Activated CD4-positive, alpha-beta T cell treated with anti-CD3 and anti-CD28 coated beads, Interleukin-2, amount 50 U/mL, for 4 hours (primary cell): ENCODE measurements at regions not wholly inside any gene's neighbourhood (a gene's known extent, or its start where the extent isn't known, plus 50 kb on each side); places are given as distances from the start of the nearest gene placed in this dataset.
"Not testable (repeated sequence)": the region's sequence is repeated elsewhere in the genome, so short reads cannot be mapped to it uniquely, and the experiment has no call there.

ENCODE experiments used
- DNase-seq, 2 experiments: peaks; one replicate each; pipeline ENCODE4 v3.0.0-alpha.2; 2020

GRCh38 chr3:24545887-24546286 lies 51.2 kb upstream of the THRB start:
- no peak for DNase-seq

- DNase-seq = no peak
These were observed 53.6 kb upstream of the THRB start for GRCh38 chr3:24548278-24548677.

DNA sequence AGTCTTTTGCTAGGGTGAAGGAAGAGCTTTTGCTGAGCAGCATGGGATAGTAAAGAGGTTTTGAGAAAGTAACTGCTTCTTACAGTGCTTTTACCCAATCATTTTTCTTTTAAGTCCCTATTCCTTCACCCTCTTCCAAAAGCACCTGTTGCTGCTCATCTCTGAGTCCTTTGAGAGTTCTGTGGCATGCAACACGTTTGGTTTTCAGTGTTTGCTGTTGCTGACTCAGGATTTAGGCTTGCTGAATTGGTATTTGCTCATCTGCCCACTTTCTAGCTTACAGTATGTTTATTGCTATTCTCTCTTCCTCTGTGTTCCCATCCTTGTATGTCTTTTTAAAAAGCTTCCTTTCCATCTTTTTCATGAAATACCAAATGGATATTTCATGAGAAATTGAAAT lies 55.9 kb upstream of the THRB start:
- DNase-seq = no peak

DNA sequence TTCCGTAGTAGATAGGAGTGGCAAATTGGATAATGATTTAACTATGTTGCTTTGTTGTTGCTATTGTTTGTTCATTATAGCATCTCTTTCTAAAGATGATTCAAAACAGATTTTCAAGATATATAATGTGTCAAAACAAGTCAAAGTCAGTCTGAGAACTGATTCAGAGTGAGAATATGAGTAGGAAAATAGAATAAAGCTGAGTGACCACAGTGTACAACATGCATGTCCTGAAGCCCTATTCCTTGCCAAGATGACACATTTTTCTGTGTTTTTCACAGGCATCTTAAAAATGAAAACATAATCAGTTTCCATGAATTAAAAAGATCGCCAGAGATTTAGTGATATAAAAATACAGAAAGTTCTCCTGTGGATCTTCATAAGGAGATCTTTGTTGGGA lies 57.0 kb upstream of the THRB start:
- no peak for DNase-seq

GRCh38 chr3:24562895-24563294 lies 68.2 kb upstream of the THRB start:
- no peak for DNase-seq

GRCh38 chr3:24565053-24565452 lies 70.4 kb upstream of the THRB start:
- DNase-seq = no peak

DNA sequence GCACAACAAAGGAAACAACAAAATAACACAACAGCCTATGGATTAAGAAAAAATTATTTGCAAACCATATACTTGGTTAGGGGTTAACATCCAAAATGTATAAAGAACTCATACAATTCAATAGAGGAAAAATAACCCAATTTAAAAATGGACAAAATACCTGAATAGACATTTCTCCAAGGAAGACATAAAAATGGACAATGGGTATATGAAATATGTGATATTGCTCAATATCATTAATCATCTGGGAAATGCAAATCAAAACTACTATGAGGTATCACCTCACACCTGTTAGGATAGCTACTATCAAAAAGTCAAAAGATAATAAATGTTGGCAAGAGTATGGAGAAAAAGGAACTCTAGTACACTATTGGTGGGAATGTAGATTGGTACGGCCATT lies 71.0 kb upstream of the THRB start:
- DNase-seq = no peak

- no peak for DNase-seq
These were observed 72.3 kb upstream of the THRB start for GRCh38 chr3:24566927-24567326.

DNA sequence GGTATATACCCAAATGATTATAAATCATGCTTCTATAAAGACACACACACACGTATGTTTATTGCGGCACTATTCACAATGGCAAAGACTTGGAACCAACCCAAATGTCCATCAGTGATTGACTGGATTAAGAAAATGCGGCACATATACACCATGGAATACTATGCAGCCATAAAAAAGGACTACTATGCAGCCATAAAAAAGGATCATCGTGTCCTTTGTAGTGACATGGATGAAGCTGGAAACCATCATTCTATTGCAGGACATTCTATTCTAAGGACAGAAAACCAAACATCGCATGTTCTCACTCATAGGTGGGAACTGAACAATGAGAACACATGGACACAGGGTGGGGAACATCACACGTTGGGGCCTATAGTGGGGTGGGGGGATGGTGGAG lies 77.8 kb upstream of the THRB start:
- not testable (repeated sequence) for DNase-seq

- DNase-seq = no peak
These were observed 78.9 kb upstream of the THRB start for GRCh38 chr3:24573576-24573975.

- no peak for DNase-seq
These were observed 83.7 kb upstream of the THRB start for GRCh38 chr3:24578324-24578723.

DNA sequence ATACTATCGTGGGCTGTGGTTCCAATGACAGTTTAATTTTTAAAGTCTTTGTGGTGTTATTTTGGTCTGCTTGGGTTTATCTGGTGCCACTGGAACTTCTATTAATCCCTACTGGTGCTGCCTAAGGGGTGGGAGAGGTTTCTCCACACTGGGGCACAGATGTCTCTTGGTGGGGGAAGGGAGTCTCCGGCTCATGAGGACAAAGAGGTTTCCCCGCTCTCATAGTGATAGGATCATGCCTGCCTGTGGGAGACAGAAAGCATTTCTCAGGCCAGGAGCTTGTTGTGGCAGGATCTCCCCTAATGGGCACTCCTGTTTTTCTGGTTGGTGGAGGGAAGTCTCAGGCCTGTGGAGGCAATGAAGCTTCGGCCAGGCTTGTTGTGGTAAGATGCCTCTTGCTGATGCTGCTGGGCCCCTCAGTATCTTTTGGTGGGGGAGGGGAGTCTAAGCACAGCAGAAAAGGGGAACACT lies 84.3 kb upstream of the THRB start:
- DNase-seq = no peak

DNA sequence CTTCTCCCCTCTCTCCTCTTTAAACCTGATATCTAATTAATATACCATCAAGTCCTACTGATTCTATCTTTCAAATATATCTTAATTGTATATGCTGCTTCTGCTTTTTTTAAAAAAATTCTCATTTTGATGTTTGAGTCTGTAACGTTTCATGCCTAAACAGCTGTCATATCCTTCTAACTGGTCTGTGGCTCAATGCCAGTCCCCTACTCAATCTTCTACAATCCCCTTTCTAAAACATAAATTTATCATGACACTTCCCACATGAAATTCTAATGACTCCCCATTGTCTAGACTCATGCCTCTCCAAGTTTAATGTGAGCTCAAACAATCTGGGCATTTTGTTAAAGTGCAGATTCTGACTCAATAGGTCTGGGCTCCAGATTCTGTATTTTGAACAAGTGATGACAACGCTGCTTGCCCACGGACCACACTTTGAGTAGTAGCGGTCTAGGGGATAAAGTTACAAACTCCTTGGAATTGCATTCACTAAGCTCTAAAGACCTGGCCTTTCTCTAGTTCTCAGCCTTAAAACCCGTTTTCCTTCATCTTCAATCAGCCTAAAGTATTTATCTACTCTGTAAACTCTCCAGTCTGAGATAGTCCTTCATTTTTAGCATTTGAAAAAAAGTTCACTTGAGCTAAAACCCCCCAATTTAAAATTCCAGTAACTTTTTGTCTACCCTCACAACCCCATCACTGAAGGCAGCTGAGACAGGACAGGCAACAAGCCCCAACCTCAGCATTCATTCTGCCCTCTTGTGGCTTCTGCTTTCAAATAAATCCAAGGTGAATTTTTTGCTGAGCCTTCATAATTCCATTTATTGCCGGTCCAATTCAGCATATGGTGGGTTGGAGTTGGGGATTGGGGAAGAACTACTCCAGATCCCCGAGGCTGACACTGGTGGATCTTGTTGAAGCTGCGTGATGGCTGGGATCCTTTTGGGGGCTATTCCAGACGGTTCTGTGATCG lies 88.1 kb upstream of the THRB start:
- DNase-seq = no peak

GRCh38 chr3:24586920-24587319 lies 92.3 kb upstream of the THRB start:
- no peak for DNase-seq

- no peak for DNase-seq
These were observed 94.2 kb upstream of the THRB start for GRCh38 chr3:24588629-24589512.

- no peak for DNase-seq
These were observed 94.8 kb upstream of the THRB start for GRCh38 chr3:24589513-24589851.

DNA sequence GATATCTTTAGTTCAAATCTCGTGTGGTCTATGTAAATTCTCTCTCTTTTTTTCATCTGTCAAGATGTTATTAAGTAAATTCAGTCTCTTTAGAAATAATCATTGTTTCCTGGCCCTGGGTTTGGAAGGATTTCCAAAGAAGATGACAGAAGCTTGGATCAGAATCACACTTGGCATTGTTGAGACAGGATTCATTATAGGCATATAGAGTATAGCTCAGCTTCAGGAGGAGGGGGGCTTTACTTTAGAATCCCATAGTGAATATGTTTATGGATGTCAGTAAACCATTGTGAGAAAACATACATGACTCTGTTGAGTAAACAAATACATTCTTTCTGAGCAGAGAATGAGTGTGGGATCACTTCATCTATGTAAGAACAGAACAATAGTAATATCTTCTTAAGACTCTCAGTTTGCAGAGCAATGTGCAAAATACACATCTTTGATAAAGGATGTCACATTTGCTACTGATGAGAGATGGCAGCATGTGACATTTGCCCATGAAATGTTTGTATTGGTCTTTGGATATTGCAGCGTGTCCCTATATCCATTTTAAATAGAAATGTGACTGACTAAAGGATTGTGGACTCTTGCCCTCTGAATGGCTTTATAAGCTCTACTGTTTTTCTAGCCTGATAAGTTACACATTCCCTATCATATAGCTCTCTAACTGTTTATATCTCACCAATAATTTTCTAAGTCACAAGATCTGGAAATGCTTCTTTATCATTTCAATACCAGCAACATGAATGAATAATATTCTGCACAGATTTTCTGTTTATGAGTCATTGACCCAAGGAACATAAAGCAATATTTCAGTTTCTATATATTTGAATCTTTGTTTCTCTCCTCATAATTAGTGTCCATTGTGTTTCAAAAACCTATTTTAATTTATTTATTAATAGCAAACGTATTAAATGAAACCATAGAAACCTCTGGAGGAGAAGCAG lies 95.6 kb upstream of the THRB start:
- DNase-seq = no peak

- no peak for DNase-seq
These were observed 96.5 kb upstream of the THRB start for GRCh38 chr3:24591191-24591590.

DNA sequence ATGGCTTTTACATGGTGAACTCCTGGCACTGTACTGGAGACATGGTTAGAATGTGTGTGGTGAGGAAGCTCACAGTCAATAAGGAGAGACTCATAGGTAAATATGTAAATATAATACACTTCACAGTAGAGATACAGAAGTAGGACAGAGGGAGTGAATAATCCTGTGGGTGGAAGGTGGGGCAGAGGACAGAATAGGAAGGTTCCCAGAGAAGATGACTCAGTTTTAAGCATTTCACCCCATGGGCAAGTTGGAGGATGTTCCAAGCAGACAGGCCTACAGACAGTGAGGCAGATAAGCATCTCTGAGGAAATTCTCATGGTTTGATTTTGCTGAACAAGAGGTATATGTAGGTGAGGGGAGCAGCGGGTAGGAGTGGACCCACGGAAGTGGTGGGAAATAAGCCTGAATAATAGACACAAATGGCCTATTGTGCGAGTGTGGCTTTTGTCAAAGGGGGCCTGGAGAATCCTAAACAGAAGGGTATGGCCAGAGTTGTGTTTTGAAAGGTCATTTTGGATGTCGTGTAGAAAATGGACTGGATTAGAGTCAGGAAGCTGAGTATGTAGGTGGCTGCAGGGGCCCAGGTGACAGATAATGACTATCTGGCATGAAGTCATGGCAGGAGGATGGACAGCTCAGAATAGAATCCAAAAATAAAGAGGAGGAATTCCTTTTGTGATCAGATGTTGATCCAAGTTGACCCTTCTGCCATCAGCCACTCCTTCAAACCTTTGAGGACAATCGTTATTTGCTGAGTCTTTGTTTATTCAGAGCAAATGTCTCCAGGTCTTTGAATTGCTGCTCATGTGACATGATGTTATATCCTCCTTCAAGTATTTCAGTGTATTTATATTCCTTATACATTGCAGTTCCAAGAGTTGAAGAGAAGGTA lies 97.3 kb upstream of the THRB start:
- no peak for DNase-seq

GRCh38 chr3:24594161-24594560 lies 99.5 kb upstream of the THRB start:
- no peak for DNase-seq

GRCh38 chr3:24595796-24596195 lies 101.1 kb upstream of the THRB start:
- DNase-seq = no peak

GRCh38 chr3:24596626-24597025 lies 102.0 kb upstream of the THRB start:
- DNase-seq = no peak
